ENCODE measurements at regions not wholly inside any gene's neighbourhood (a gene's known extent, or its start where the extent isn't known, plus 50 kb on each side); places are given as distances from the start of the nearest gene placed in this dataset.

DNA sequence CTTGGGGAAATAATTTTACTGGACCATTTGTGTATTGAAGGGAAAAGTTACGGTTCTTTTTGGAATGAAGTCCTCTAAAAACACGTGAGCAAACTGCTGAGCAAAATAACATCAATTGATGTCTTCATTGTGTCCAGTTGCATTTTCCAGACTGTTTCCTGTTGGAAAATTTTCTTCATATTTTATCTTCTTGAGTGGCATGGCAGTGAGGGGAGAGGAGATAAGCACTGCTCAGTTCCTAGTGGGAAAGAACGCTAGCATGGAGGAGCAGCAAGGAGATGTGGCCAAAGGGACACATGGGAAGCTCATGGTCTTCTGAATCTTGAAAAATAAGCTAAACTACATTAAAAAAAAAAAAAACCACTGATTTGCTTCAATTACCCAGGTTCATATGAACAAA, 776.0 kb downstream of the TFAP2A start:
- H3K27me3 ChIP-seq (ENCODE audit: control insufficient read depth, insufficient read depth, low read length), result no peaks in the 10 kb centered on the region
- H3K4me3 ChIP-seq (ENCODE audit: low read depth, low read length), result no peak overlapping the region
- no peaks in the 10 kb centered on the region for H3K9me3 ChIP-seq (ENCODE audit: control insufficient read depth, insufficient read depth, low read length)
- no peak for DNase-seq (ENCODE audit: low read depth in 4 of 6, low spot score in 6 of 6)
- H3K36me3 ChIP-seq (ENCODE audit: control insufficient read depth, insufficient read depth, low read length), result no peaks in the 10 kb centered on the region
- no peak overlapping the region for H3K27ac ChIP-seq (ENCODE audit: low read depth, low read length)
- no peaks in the 10 kb centered on the region for H3K4me1 ChIP-seq (ENCODE audit: control insufficient read depth, insufficient read depth, low read length)
- WGBS (ENCODE audit: insufficient coverage), result no CpG with 5 or more reads among the region's 3 CpGs

DNA sequence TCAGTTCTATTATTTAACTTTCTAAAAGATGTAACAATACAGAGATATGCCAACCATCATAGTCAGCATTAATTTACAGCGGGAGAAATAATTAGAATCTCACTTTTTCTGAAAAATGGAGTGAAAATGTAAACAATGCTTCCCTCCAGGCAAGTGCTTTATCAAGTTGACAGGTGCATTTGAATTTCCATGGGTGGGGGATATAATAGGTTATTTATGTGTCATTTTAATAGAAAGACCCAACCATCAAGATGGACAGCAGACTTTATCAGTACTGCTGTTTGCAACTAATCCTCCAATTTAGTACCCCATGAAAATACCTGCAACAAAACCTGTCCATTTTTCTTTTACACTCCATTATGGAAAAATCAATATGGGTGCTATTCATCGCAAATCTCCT, 780.1 kb downstream of the TFAP2A start:
- Histone ChIP-seq H3K4me1 (ENCODE audit: control insufficient read depth, insufficient read depth, low read length) (no peaks in the 10 kb centered on the region), H3K27ac (ENCODE audit: low read depth, low read length) (no peak overlapping the region), H3K27me3 (ENCODE audit: control insufficient read depth, insufficient read depth, low read length) (no peaks in the 10 kb centered on the region), H3K9me3 (ENCODE audit: control insufficient read depth, insufficient read depth, low read length) (peaks cover 3% of the 10 kb centered on the region), H3K4me3 (ENCODE audit: low read depth, low read length) (no peak overlapping the region), H3K36me3 (ENCODE audit: control insufficient read depth, insufficient read depth, low read length) (no peaks in the 10 kb centered on the region)
- whole genome bisulfite sequencing (ENCODE audit: insufficient coverage), result 67% methylated on average over 1 of the region's 2 CpGs
- DNase-seq (ENCODE audit: low read depth in 4 of 6, low spot score in 6 of 6), result no peak

DNA sequence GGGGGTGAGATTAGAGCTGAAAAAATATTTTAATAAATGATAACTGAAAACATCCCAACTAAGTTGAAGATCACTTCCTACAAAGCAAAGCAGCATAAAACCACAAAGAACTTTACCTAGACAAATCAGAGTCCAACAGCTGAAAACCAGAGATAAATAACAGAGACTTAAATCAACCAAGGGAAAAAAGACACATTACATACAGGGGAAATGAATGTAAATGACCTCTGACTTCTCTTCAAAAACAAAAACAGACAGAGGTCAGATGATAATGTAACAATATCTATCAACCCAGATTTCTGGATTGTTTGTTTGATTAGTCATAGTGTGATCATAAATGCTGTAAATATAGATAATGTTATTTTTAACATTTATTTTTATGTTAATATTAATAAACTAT, 782.8 kb downstream of the TFAP2A start:
- Histone ChIP-seq H3K27ac (ENCODE audit: low read depth, low read length) (no peak overlapping the region), H3K9me3 (ENCODE audit: control insufficient read depth, insufficient read depth, low read length) (peaks cover 3% of the 10 kb centered on the region), H3K4me3 (ENCODE audit: low read depth, low read length) (no peak overlapping the region), H3K36me3 (ENCODE audit: control insufficient read depth, insufficient read depth, low read length) (no peaks in the 10 kb centered on the region), H3K4me1 (ENCODE audit: control insufficient read depth, insufficient read depth, low read length) (no peaks in the 10 kb centered on the region), H3K27me3 (ENCODE audit: control insufficient read depth, insufficient read depth, low read length) (no peaks in the 10 kb centered on the region)
- DNase-seq (ENCODE audit: low read depth in 4 of 6, low spot score in 6 of 6), result no peak

DNA sequence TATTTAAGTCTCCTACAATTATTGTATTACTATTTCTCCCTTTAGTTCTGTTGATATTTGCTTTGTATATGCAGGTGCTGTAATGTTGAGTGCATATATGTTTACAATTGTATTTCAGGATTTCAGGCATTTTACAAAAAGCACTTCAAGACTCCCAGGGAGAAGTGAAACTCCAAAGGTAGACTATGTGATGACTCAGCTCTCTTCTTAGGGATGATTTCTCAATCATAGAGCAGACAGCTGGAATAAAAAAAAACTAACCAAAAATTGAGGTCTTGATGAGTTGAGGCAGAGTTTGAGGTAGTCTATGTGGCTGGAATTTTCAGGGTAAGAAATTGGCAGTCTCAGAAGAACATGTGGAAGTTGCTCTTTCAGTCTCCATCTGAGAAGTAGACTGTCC, 786.1 kb downstream of the TFAP2A start:
- no peak overlapping the region for H3K4me3 ChIP-seq (ENCODE audit: low read depth, low read length)

DNA sequence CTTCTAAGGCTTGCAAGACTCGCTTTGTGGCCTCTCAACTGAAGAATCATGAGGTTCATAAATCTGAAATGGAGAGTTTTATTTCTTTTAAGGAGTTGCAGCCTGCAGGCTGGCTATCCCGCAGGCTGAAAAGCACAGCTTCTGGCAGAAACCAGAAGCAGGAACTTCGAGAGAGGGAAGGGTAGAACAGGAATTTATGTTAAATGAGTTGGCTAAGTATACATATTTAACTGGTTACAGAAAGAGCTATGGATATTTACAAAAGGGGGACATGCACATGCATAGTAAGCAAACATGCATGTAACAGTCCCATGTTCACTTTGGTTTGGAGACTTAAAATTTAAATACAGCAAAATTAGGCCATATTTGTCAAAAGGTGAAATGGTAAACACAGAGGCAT, 787.0 kb downstream of the TFAP2A start:
- WGBS (ENCODE audit: insufficient coverage), result 87% methylated on average over 3 of the region's 3 CpGs
- no peak for DNase-seq (ENCODE audit: low read depth in 4 of 6, low spot score in 6 of 6)
- Histone ChIP-seq H3K27ac (ENCODE audit: low read depth, low read length) (no peak overlapping the region), H3K36me3 (ENCODE audit: control insufficient read depth, insufficient read depth, low read length) (no peaks in the 10 kb centered on the region), H3K9me3 (ENCODE audit: control insufficient read depth, insufficient read depth, low read length) (peaks cover 5% of the 10 kb centered on the region), H3K4me1 (ENCODE audit: control insufficient read depth, insufficient read depth, low read length) (no peaks in the 10 kb centered on the region), H3K4me3 (ENCODE audit: low read depth, low read length) (no peak overlapping the region), H3K27me3 (ENCODE audit: control insufficient read depth, insufficient read depth, low read length) (no peaks in the 10 kb centered on the region)

More for the DNA sequence above, 786.1 kb downstream of the TFAP2A start:
- H3K27me3 ChIP-seq (ENCODE audit: control insufficient read depth, insufficient read depth, low read length), result no peaks in the 10 kb centered on the region
- no peak for DNase-seq (ENCODE audit: low read depth in 4 of 6, low spot score in 6 of 6)
- H3K27ac ChIP-seq (ENCODE audit: low read depth, low read length), result no peak overlapping the region
- peaks cover 5% of the 10 kb centered on the region for H3K9me3 ChIP-seq (ENCODE audit: control insufficient read depth, insufficient read depth, low read length)
- H3K36me3 ChIP-seq (ENCODE audit: control insufficient read depth, insufficient read depth, low read length), result no peaks in the 10 kb centered on the region
- H3K4me1 ChIP-seq (ENCODE audit: control insufficient read depth, insufficient read depth, low read length), result no peaks in the 10 kb centered on the region

DNA sequence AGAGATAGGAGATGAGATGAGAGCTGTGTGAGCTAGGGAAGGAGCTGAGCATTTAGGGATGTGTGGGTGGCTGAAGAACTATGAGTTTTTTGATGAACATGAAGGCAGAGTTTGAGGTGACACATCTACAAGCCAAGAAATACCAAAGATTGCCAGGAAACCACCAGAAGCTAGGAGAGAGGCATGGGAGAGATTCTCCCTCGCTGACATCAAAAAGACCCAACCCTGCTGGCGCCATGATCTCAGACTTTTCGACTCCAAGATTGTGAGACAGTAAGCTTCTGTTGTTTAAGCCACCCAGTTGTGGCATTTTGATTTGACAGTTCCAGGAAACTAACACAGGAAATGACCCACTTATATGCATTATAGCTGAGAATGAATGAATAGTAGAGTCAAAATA, 790.9 kb downstream of the TFAP2A start:
- Histone ChIP-seq H3K27ac (ENCODE audit: low read depth, low read length) (no peak overlapping the region), H3K9me3 (ENCODE audit: control insufficient read depth, insufficient read depth, low read length) (peaks cover 2% of the 10 kb centered on the region), H3K27me3 (ENCODE audit: control insufficient read depth, insufficient read depth, low read length) (no peaks in the 10 kb centered on the region), H3K36me3 (ENCODE audit: control insufficient read depth, insufficient read depth, low read length) (no peaks in the 10 kb centered on the region), H3K4me3 (ENCODE audit: low read depth, low read length) (no peak overlapping the region), H3K4me1 (ENCODE audit: control insufficient read depth, insufficient read depth, low read length) (no peaks in the 10 kb centered on the region)
- 100% methylated on average over 3 of the region's 3 CpGs for WGBS (ENCODE audit: insufficient coverage)
- DNase-seq (ENCODE audit: low read depth in 4 of 6, low spot score in 6 of 6), result no peak

DNA sequence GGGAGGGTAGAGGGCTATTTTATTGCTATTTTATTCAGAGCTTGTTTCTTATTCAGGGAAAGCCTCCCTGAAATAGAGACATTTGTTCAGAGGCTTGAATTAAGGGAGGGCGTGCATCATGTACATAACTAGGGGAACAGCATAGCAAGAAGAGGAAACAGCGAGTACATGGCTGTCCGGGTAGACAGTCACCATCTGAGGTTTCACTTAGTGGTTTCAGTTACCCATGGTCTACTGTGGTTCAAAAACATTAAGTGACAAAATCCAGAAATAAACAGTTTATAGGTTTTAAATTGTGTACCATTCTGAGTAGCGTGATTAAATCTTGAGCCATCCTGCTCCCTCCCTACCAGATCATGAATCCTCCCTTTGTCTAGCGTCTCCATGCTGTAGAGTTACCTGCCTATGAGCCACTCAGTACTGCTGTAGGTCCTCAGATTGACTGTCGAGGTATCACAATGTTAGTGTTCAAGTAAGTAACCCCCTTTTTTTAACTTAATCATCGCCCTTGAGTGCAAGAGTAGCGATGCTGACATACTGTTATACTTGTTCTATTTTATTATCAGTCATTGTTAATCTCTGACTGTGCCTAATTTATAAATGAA, 791.5 kb downstream of the TFAP2A start:
- 92% methylated on average over 2 of the region's 8 CpGs for WGBS (ENCODE audit: insufficient coverage)
- peaks cover 2% of the 10 kb centered on the region for H3K9me3 ChIP-seq (ENCODE audit: control insufficient read depth, insufficient read depth, low read length)
- no peak overlapping the region for H3K4me3 ChIP-seq (ENCODE audit: low read depth, low read length)
- no peaks in the 10 kb centered on the region for H3K27me3 ChIP-seq (ENCODE audit: control insufficient read depth, insufficient read depth, low read length)
- no peak overlapping the region for H3K27ac ChIP-seq (ENCODE audit: low read depth, low read length)
- DNase-seq (ENCODE audit: low read depth in 4 of 6, low spot score in 6 of 6), result no peak
- H3K36me3 ChIP-seq (ENCODE audit: control insufficient read depth, insufficient read depth, low read length), result no peaks in the 10 kb centered on the region
- no peaks in the 10 kb centered on the region for H3K4me1 ChIP-seq (ENCODE audit: control insufficient read depth, insufficient read depth, low read length)

DNA sequence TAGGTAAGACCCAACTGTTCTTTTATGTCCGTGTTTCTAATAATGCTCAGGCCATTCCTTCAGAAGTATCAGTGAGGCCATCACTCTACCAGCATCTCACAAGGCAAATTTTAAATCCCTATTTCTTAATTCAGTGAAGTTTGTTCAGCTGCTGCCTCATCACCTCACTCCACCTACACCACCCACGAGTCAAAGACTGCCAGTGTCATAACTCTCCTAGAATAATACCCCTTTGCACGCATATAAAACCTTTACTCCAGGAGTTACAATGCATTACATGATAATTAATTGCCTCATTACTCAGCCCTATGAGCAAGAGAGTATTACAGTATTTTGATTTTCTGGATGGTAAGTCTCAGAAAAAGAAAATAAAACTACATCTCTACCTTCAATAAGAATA, 793.6 kb downstream of the TFAP2A start:
- no peak for DNase-seq (ENCODE audit: low read depth in 4 of 6, low spot score in 6 of 6)

DNA sequence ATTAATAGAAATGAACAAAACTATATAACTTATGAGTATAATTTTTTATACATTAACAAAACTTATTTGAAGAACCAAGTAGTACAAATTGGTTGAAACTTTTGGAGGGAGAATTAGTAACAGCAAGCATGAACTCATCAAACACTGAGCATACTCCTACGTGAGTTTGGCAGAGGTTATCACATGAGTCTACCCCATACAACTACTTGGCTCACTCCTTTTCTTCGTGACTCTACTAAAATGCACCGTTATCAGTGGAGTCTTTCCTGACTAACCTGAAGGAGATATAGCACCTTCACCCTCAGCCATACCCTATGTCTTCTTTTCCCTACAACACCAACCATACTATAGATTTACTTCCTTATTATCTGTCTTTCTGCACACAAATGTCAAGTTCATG, 794.2 kb downstream of the TFAP2A start:
- no peaks in the 10 kb centered on the region for H3K27me3 ChIP-seq (ENCODE audit: control insufficient read depth, insufficient read depth, low read length)
- no peaks in the 10 kb centered on the region for H3K36me3 ChIP-seq (ENCODE audit: control insufficient read depth, insufficient read depth, low read length)
- no peak overlapping the region for H3K4me3 ChIP-seq (ENCODE audit: low read depth, low read length)
- H3K4me1 ChIP-seq (ENCODE audit: control insufficient read depth, insufficient read depth, low read length), result no peaks in the 10 kb centered on the region
- 90% methylated on average over 3 of the region's 3 CpGs for WGBS (ENCODE audit: insufficient coverage)
- no peak for DNase-seq (ENCODE audit: low read depth in 4 of 6, low spot score in 6 of 6)
- H3K27ac ChIP-seq (ENCODE audit: low read depth, low read length), result no peak overlapping the region
- H3K9me3 ChIP-seq (ENCODE audit: control insufficient read depth, insufficient read depth, low read length), result peaks cover 2% of the 10 kb centered on the region

More for the DNA sequence above, 793.6 kb downstream of the TFAP2A start:
- 100% methylated on average over 2 of the region's 3 CpGs for WGBS (ENCODE audit: insufficient coverage)
- H3K27me3 ChIP-seq (ENCODE audit: control insufficient read depth, insufficient read depth, low read length), result no peaks in the 10 kb centered on the region
- no peaks in the 10 kb centered on the region for H3K4me1 ChIP-seq (ENCODE audit: control insufficient read depth, insufficient read depth, low read length)
- peaks cover 2% of the 10 kb centered on the region for H3K9me3 ChIP-seq (ENCODE audit: control insufficient read depth, insufficient read depth, low read length)
- no peak overlapping the region for H3K27ac ChIP-seq (ENCODE audit: low read depth, low read length)
- no peaks in the 10 kb centered on the region for H3K36me3 ChIP-seq (ENCODE audit: control insufficient read depth, insufficient read depth, low read length)
- H3K4me3 ChIP-seq (ENCODE audit: low read depth, low read length), result no peak overlapping the region

DNA sequence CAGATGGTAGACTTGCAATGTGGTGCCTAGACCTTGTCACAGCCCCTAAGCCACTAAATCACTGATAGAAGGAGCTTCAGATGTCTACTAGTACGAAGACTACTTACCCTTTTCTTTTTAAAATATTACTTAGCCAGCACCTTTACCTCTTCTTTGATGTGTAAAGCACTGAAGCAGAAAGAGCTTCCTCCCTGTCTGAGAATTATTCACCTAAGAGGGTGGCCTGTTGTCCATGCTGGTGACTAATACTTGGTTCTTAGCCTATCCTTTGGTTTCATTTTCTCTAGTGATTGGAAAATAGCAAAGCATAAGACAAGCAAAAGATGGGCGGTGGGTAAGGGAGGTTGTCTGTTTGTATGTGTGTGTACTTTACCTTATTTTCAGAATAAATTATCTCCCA, 794.6 kb downstream of the TFAP2A start:
- Histone ChIP-seq H3K9me3 (ENCODE audit: control insufficient read depth, insufficient read depth, low read length) (no peaks in the 10 kb centered on the region), H3K4me3 (ENCODE audit: low read depth, low read length) (no peak overlapping the region), H3K36me3 (ENCODE audit: control insufficient read depth, insufficient read depth, low read length) (no peaks in the 10 kb centered on the region), H3K27me3 (ENCODE audit: control insufficient read depth, insufficient read depth, low read length) (no peaks in the 10 kb centered on the region), H3K4me1 (ENCODE audit: control insufficient read depth, insufficient read depth, low read length) (no peaks in the 10 kb centered on the region), H3K27ac (ENCODE audit: low read depth, low read length) (no peak overlapping the region)
- no CpG with 5 or more reads among the region's 2 CpGs for WGBS (ENCODE audit: insufficient coverage)
- DNase-seq (ENCODE audit: low read depth in 4 of 6, low spot score in 6 of 6), result no peak

Measured in spinal cord (tissue), 9 donors.